H1 (cell line): ENCODE measurements at regions not wholly inside any gene's neighbourhood (a gene's known extent, or its start where the extent isn't known, plus 50 kb on each side); places are given as distances from the start of the nearest gene placed in this dataset.

ENCODE experiments used
- CTCF ChIA-PET: fragments of 300-600 bp; sonication (Branson Sonifier 250); formaldehyde crosslinking; loops from one replicate; lab custom pipeline; 2021; ENCODE audit not compliant: partially characterized antibody; lab: Charles Lee
- POLR2A ChIA-PET: fragments of 300-600 bp; sonication (Branson Sonifier 250); formaldehyde crosslinking; loops from one replicate; lab custom pipeline; 2021; ENCODE audit warnings: inconsistent platforms; ENCODE audit not compliant: partially characterized antibody; lab: Charles Lee
- DNase-seq, 2 experiments: peaks; one replicate each; pipeline versions ENCODE4 v3.0.0 to v3.0.0-alpha.2; 2010 to 2022; ENCODE audit warnings: low spot score in 2 of 2, low read depth in 1 of 2, mixed read lengths in 1 of 2
- FAIRE-seq: peaks from 2 replicates; lab custom pipeline; 2011; peaks lifted over from hg19 to GRCh38; lab: Jason Lieb, UNC
- H2AFZ ChIP-seq: 2 replicates; pipeline ENCODE4 v1.8.1; 2012; ENCODE audit warnings: low read length, inconsistent platforms
- H2AK5ac ChIP-seq: 2 replicates; pipeline ENCODE4 v1.6.1; 2013; ENCODE audit warnings: low read depth, low read length
- H2BK120ac ChIP-seq: replicated peaks from 2 replicates; pipeline ENCODE3; 2013; ENCODE audit warnings: low read depth, low read length, inconsistent platforms
- H2BK12ac ChIP-seq: 2 replicates; pipeline ENCODE4 v1.6.1; 2013; ENCODE audit warnings: low read depth, low read length
- H2BK15ac ChIP-seq: 2 replicates; pipeline ENCODE4 v1.6.1; 2013; ENCODE audit warnings: low read length
- H2BK20ac ChIP-seq: 2 replicates; pipeline ENCODE4 v1.6.1; 2013; ENCODE audit warnings: low read length
- H2BK5ac ChIP-seq: 2 replicates; pipeline ENCODE4 v1.6.1; 2013; ENCODE audit warnings: low read depth, low read length
- H3K14ac ChIP-seq: 2 replicates; pipeline ENCODE4 v1.6.1; 2013; ENCODE audit warnings: inconsistent platforms; ENCODE audit not compliant: insufficient read length
- H3K18ac ChIP-seq: 2 replicates; pipeline ENCODE4 v1.6.1; 2013; ENCODE audit warnings: low read length; ENCODE audit errors: extremely low read depth
- H3K23ac ChIP-seq: 2 replicates; pipeline ENCODE4 v1.6.1; 2013; ENCODE audit warnings: inconsistent platforms; ENCODE audit not compliant: insufficient read length
- H3K23me2 ChIP-seq: 2 replicates; pipeline ENCODE4 v1.6.1; 2013; ENCODE audit warnings: low read depth, low read length
- H3K27ac ChIP-seq: 2 replicates; pipeline ENCODE4 v1.6.1; 2011; ENCODE audit warnings: low read depth, low read length, inconsistent platforms
- H3K27me3 ChIP-seq, 4 experiments: replicated peaks in 1 of 4; 1 replicate in 1 of 4; 2 replicates in 3 of 4; pipeline versions ENCODE4 v1.6.1 to v1.8.1; 2011 to 2013; ENCODE audit warnings: low read length in 3 of 4, mild to moderate bottlenecking in 3 of 4, inconsistent platforms in 2 of 4, mixed read lengths in 2 of 4, moderate library complexity in 1 of 4; ENCODE audit not compliant: control insufficient read depth in 3 of 4, insufficient read depth in 3 of 4; ENCODE audit errors: extremely low read depth in 1 of 4
- H3K36me3 ChIP-seq, 4 experiments: 2 replicates each; pipeline versions ENCODE4 v1.6.1 to v1.8.1; 2011 to 2013; ENCODE audit warnings: mild to moderate bottlenecking in 4 of 4, low read length in 3 of 4, moderate library complexity in 2 of 4, control low read depth in 1 of 4, inconsistent platforms in 1 of 4; ENCODE audit not compliant: insufficient read depth in 4 of 4, control insufficient read depth in 2 of 4
- H3K4ac ChIP-seq: replicated peaks from 2 replicates; pipeline ENCODE3; 2013; ENCODE audit warnings: low read length, low read depth, mixed read lengths, inconsistent platforms; ENCODE audit not compliant: insufficient read length
- H3K4me1 ChIP-seq, 4 experiments: replicated peaks in 1 of 4; 1 replicate in 1 of 4; 2 replicates in 3 of 4; pipeline versions ENCODE4 v1.6.1 to v1.8.1; 2011 to 2013; ENCODE audit warnings: low read length in 3 of 4, inconsistent platforms in 2 of 4, mixed read lengths in 1 of 4; ENCODE audit not compliant: insufficient read depth in 4 of 4, control insufficient read depth in 3 of 4
- H3K4me2 ChIP-seq, 2 experiments: 2 replicates each; pipeline versions ENCODE4 v1.6.1 to v1.8.1; 2011 to 2013; ENCODE audit warnings: low read depth in 2 of 2, low read length in 2 of 2, control low read depth in 1 of 2, inconsistent platforms in 1 of 2, mild to moderate bottlenecking in 1 of 2; ENCODE audit not compliant: insufficient read depth in 1 of 2
- H3K4me3 ChIP-seq, 4 experiments: fragments of 200-600, 300-600 bp in 1 of 4; sonication (generic), shearing (Covaris generic), sonication (Bioruptor Twin) in 1 of 4; 2 replicates each; pipeline versions ENCODE4 v1.5.1 to v1.8.1; 2011 to 2016; ENCODE audit warnings: low read length in 4 of 4, low read depth in 3 of 4, control low read depth in 2 of 4, inconsistent platforms in 2 of 4, mild to moderate bottlenecking in 2 of 4, mixed read lengths in 1 of 4, moderate library complexity in 1 of 4; ENCODE audit not compliant: insufficient read depth in 2 of 4; ENCODE audit errors: extremely low read depth in 1 of 4
- H3K56ac ChIP-seq: replicated peaks from 2 replicates; pipeline ENCODE3; 2013; ENCODE audit warnings: low read depth, mild to moderate bottlenecking, mixed read lengths, low read length, inconsistent platforms; ENCODE audit not compliant: insufficient read length
- H3K79me1 ChIP-seq: 2 replicates; pipeline ENCODE4 v1.6.1; 2013; ENCODE audit warnings: low read depth, low read length, control low read depth
- H3K79me2 ChIP-seq, 2 experiments: 2 replicates each; pipeline versions ENCODE4 v1.6.1 to v1.8.1; 2012 to 2013; ENCODE audit warnings: low read length in 2 of 2, mild to moderate bottlenecking in 2 of 2, inconsistent platforms in 1 of 2; ENCODE audit not compliant: insufficient read depth in 2 of 2, control insufficient read depth in 1 of 2
- H3K9ac ChIP-seq, 4 experiments: replicated peaks in 1 of 4; 1 replicate in 1 of 4; 2 replicates in 3 of 4; pipeline versions ENCODE4 v1.6.1 to v1.8.1; 2011 to 2013; ENCODE audit warnings: low read depth in 3 of 4, low read length in 3 of 4, control low read depth in 2 of 4, mild to moderate bottlenecking in 2 of 4, moderate library complexity in 2 of 4, inconsistent platforms in 1 of 4; ENCODE audit errors: extremely low read depth in 1 of 4
- H3K9me3 ChIP-seq, 2 experiments: 2 replicates each; pipeline versions ENCODE4 v1.6.1 to v1.8.1; 2012 to 2013; ENCODE audit warnings: mild to moderate bottlenecking in 2 of 2, moderate library complexity in 2 of 2, control low read depth in 1 of 2, inconsistent platforms in 1 of 2, low read depth in 1 of 2, low read length in 1 of 2, mixed read lengths in 1 of 2; ENCODE audit not compliant: insufficient read depth in 2 of 2
- H4K20me1 ChIP-seq, 2 experiments: replicated peaks in 1 of 2; 2 replicates each; pipeline versions ENCODE3 to v1.8.1; 2011 to 2013; ENCODE audit warnings: inconsistent platforms in 2 of 2, low read length in 2 of 2, mild to moderate bottlenecking in 1 of 2; ENCODE audit not compliant: insufficient read depth in 2 of 2, control insufficient read depth in 1 of 2
- H4K5ac ChIP-seq: 2 replicates; pipeline ENCODE4 v1.6.1; 2013; ENCODE audit warnings: low read length, low read depth, mixed read lengths, inconsistent platforms; ENCODE audit not compliant: insufficient read length
- H4K8ac ChIP-seq: 2 replicates; pipeline ENCODE4 v1.8.0; 2013; ENCODE audit warnings: mild to moderate bottlenecking, moderate library complexity, low read length, inconsistent platforms; ENCODE audit not compliant: insufficient read depth; ENCODE audit errors: extremely low read depth
- H4K91ac ChIP-seq: replicated peaks from 2 replicates; pipeline ENCODE3; 2013; ENCODE audit warnings: low read length, mixed read lengths, inconsistent platforms; ENCODE audit not compliant: insufficient read length
- BRCA1 ChIP-seq: IDR thresholded peaks from 2 replicates; pipeline ENCODE4 v1.6.1; 2012; ENCODE audit warnings: low read depth, low read length, improper control_type of control experiment
- NANOG ChIP-seq: IDR thresholded peaks from 2 replicates; pipeline ENCODE4 v1.6.1; 2011; ENCODE audit warnings: low read length, low read depth, mild to moderate bottlenecking, inconsistent platforms; ENCODE audit not compliant: insufficient read depth, poor library complexity, severe bottlenecking
- ZNF274 ChIP-seq: IDR thresholded peaks from 2 replicates; pipeline ENCODE4 v1.7.0; 2012; ENCODE audit warnings: low read length, borderline replicate concordance; ENCODE audit errors: extremely low read depth
- WGBS, 2 experiments: shearing (Covaris generic) in 1 of 2; methylation state at CpG; one replicate each; pipeline versions ENCODE4 v1.1.6 to v1.1.7; 2013 to 2015; ENCODE audit warnings: low lambda C conversion rate in 2 of 2, mixed read lengths in 2 of 2, inconsistent platforms in 1 of 2, low coverage in 1 of 2, missing lambda C conversion rate in 1 of 2; ENCODE audit not compliant: insufficient replicate concordance in 2 of 2, insufficient coverage in 1 of 2, insufficient read length in 1 of 2; ENCODE audit errors: extremely low coverage in 1 of 2, missing lambda C conversion rate in 1 of 2; 5-methylcytosine and 5-hydroxymethylcytosine counted together

GRCh38 chr12:30088259-30088995 is 304.7 kb upstream of the TMTC1 start:
- CTCF ChIA-PET, result no interaction called here
- POLR2A ChIA-PET, result no interaction called here
- no peaks in the 10 kb centered on the region for H3K36me3 ChIP-seq
- WGBS, 2 experiments, result 64% methylated on average over 3 of the region's 3 CpGs; no CpG with 5 or more reads in 1 of the 2 experiments
- no peak overlapping the region for H2BK15ac ChIP-seq
- H3K4me1 ChIP-seq, result no peaks in the 10 kb centered on the region
- no peak overlapping the region for H2BK120ac ChIP-seq
- no peak overlapping the region for H2BK12ac ChIP-seq
- no peaks in the 10 kb centered on the region for H3K79me2 ChIP-seq
- no peak overlapping the region for H4K5ac ChIP-seq
- H4K91ac ChIP-seq, result no peak overlapping the region
- H3K4me3 ChIP-seq, result no peak overlapping the region
- no peak overlapping the region for H4K8ac ChIP-seq
- DNase-seq (no peak), FAIRE-seq (no peak)
- H3K14ac ChIP-seq, result no peak overlapping the region
- no peak overlapping the region for H2AK5ac ChIP-seq
- no peak overlapping the region for H3K27ac ChIP-seq
- H3K9ac ChIP-seq, result no peak overlapping the region
- no peak overlapping the region for H3K4ac ChIP-seq
- H3K23me2 ChIP-seq, result no peaks in the 10 kb centered on the region
- no peak overlapping the region for H3K56ac ChIP-seq
- no peaks in the 10 kb centered on the region for H3K79me1 ChIP-seq
- no peak overlapping the region for H2AFZ ChIP-seq
- H3K4me2 ChIP-seq, result no peak overlapping the region
- no peak overlapping the region for H2BK20ac ChIP-seq
- no peak for TF ChIP-seq NANOG
- TF ChIP-seq ZNF274, result no peak
- no peak for TF ChIP-seq BRCA1
- no peak overlapping the region for H2BK5ac ChIP-seq
- no peak overlapping the region for H3K18ac ChIP-seq
- no peaks in the 10 kb centered on the region for H4K20me1 ChIP-seq
- H3K9me3 ChIP-seq, result no peaks in the 10 kb centered on the region
- H3K27me3 ChIP-seq, result no peaks in the 10 kb centered on the region
- no peak overlapping the region for H3K23ac ChIP-seq
